Epithelial cell of esophagus (primary cell): ENCODE measurements at regions not wholly inside any gene's neighbourhood (a gene's known extent, or its start where the extent isn't known, plus 50 kb on each side); places are given as distances from the start of the nearest gene placed in this dataset.

Experiments
- DNase-seq: peaks from one replicate; pipeline ENCODE4 v3.0.0; 2010; ENCODE audit warnings: low read depth
- H3K4me3 ChIP-seq: 2 replicates; pipeline ENCODE4 v1.5.1; 2011; ENCODE audit warnings: mild to moderate bottlenecking, low read length, control low read depth
- CTCF ChIP-seq: IDR thresholded peaks from 2 replicates; pipeline ENCODE4 v1.5.1; 2011; ENCODE audit warnings: low read depth, mild to moderate bottlenecking, low read length, control low read depth, inconsistent platforms; ENCODE audit not compliant: insufficient read depth; ENCODE audit errors: missing control alignments

DNA sequence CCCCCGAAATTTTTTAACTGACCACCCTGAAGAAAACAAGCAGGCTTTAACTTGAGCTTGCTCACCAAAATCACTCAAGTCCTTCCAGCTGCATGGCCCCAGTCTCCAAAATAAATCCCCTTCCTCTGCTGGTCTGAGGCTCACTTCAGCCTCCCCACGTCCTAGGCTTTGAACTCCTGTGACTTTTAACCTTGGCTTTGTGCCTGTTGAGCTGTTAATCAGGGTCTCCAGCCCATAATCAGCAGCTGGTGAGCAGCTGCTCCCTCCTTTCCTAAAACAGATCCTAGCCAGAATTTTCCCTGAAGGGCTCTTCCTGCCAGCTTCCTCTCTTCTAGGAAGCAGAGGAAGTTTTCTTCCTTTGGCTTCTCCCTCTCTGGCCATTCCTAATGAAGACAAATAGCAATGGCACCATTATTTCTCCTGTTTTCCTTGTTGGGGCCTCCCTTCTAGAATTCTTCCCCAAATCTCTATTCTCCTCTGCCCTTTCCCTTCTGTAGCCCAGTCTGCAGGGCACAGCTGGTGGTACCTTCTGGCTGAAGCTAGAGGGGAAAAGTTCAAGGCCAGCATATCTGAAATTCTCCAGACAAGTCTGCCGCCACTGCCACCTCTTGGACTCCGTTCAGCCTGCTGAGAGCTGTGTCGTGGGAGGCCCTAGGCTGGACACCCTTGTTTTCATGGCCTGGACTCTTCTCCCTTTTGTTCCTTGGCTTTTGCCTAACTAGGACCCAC is 152.1 kb downstream of the NOC3L start:
- no peak overlapping the region for H3K4me3 ChIP-seq
- DNase-seq: no peak
- TF ChIP-seq CTCF: no peak

DNA sequence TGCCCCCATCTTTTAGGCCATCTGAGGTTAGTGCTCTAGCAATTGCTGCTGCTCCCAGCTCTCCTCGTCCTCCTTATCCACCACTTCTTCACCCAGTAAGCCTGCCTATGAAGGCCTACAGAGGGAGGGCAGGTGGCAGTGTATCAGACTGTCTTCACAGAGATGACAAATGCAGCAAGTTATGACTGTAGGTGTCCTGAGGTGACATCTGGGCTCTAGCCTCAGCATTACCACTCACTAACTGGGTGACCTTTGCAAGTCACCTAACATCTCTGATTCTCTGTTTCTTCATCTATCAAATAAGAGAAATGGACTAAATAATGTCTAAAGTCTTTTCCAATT is 151.6 kb downstream of the NOC3L start:
- no peak for DNase-seq
- no peak overlapping the region for H3K4me3 ChIP-seq
- no peak for TF ChIP-seq CTCF

- peak; percentile 6 for DNase-seq
- no peak for TF ChIP-seq CTCF
- H3K4me3 ChIP-seq: no peak overlapping the region
These were observed 149.7 kb downstream of the NOC3L start for GRCh38 chr10:94213001-94213530.

- no peak for TF ChIP-seq CTCF
- no peak for DNase-seq
- no peak overlapping the region for H3K4me3 ChIP-seq
These were observed 148.8 kb downstream of the NOC3L start for GRCh38 chr10:94213980-94214379.

GRCh38 chr10:94214481-94214893 is 148.3 kb downstream of the NOC3L start:
- DNase-seq: no peak
- no peak for TF ChIP-seq CTCF

GRCh38 chr10:94216201-94216600 is 146.5 kb downstream of the NOC3L start:
- no peak for DNase-seq
- no peak for TF ChIP-seq CTCF

More at GRCh38 chr10:94214481-94214893, 148.3 kb downstream of the NOC3L start:
- no peak overlapping the region for H3K4me3 ChIP-seq

GRCh38 chr10:94217411-94217810 is 145.3 kb downstream of the NOC3L start:
- TF ChIP-seq CTCF: no peak
- no peak overlapping the region for H3K4me3 ChIP-seq
- no peak for DNase-seq

More at GRCh38 chr10:94216201-94216600, 146.5 kb downstream of the NOC3L start:
- no peak overlapping the region for H3K4me3 ChIP-seq
